Thoracic aorta (tissue), 2 donors: ENCODE measurements at regions not wholly inside any gene's neighbourhood (a gene's known extent, or its start where the extent isn't known, plus 50 kb on each side); places are given as distances from the start of the nearest gene placed in this dataset.

Experiments
- ATAC-seq: fragments of 150-250 bp; one replicate; pipeline ENCODE4 v1.8.0; 2017; ENCODE audit warnings: low read depth; ENCODE audit not compliant: insufficient number of reproducible peaks, low FRiP score
- DNase-seq: peaks from one replicate; pipeline ENCODE4 v3.0.0-alpha.2; 2020; ENCODE audit warnings: low spot score
- H3K27ac ChIP-seq, 2 donors: fragments of 200-600 bp; sonication (generic); 1 replicate in 1 of 2; 2 replicates in 1 of 2; pipeline ENCODE4 v1.5.1; 2016; ENCODE audit warnings: mild to moderate bottlenecking in 2 of 2, moderate library complexity in 2 of 2
- H3K27me3 ChIP-seq: fragments of 200-600 bp; sonication (generic); replicated peaks from 2 replicates; pipeline ENCODE4 v1.6.0; 2016; ENCODE audit warnings: mild to moderate bottlenecking; ENCODE audit not compliant: insufficient read depth
- H3K36me3 ChIP-seq: fragments of 200-600 bp; sonication (generic); one replicate; pipeline ENCODE4 v1.5.1; 2016
- H3K4me1 ChIP-seq, 2 donors: fragments of 200-600 bp; sonication (generic); 1 replicate in 1 of 2; 2 replicates in 1 of 2; pipeline versions ENCODE4 v1.5.1 to v1.6.0; 2016; ENCODE audit warnings: low read depth in 2 of 2, mild to moderate bottlenecking in 1 of 2; ENCODE audit not compliant: control insufficient read depth in 1 of 2
- H3K4me3 ChIP-seq: fragments of 200-600 bp; sonication (generic); 2 replicates; pipeline ENCODE4 v1.5.1; 2016; ENCODE audit warnings: mild to moderate bottlenecking
- H3K9me3 ChIP-seq: fragments of 200-600 bp; sonication (generic); 2 replicates; pipeline ENCODE4 v1.5.1; 2016
- CTCF ChIP-seq: fragments of 200-600 bp; sonication (generic); IDR thresholded peaks from one replicate; pipeline ENCODE4 v1.5.1; 2019; ENCODE audit warnings: antibody characterized with exemption

DNA sequence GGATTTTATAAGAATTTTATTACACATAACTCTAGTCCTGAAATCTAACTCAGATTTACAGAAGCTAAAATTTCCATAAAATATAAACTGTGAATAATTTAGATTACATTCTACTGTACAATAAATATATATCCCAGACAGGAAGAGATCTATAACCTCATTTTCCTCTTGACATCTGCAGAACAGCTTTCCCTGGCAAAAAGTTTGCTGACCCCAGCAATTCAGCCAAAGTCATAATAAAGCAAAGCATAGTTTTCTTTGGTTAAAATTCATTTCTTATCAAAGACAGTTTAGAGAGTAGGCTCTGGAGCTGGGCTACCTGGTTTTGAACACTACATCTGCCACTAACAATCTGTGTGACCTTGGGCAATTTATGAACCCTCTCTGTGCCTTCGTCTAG is 372.5 kb downstream of the CAAP1 start:
- no peaks in the 10 kb centered on the region for H3K9me3 ChIP-seq
- no peak for TF ChIP-seq CTCF
- H3K4me1 ChIP-seq: peaks cover 19 to 22% of the 10 kb centered on the region in 2 donors
- no peak overlapping the region for H3K27ac ChIP-seq
- H3K36me3 ChIP-seq: no peaks in the 10 kb centered on the region
- H3K4me3 ChIP-seq: no peak overlapping the region
- no peaks in the 10 kb centered on the region for H3K27me3 ChIP-seq
- DNase-seq: no peak
- no peak for ATAC-seq

GRCh38 chr9:26516773-26517343 is 375.7 kb downstream of the CAAP1 start:
- TF ChIP-seq CTCF: no peak
- ATAC-seq: no peak
- Histone ChIP-seq H3K27me3 (no peaks in the 10 kb centered on the region), H3K4me3 (no peak overlapping the region), H3K27ac (no peak overlapping the region), H3K4me1 (no peaks in the 10 kb centered on the region), H3K36me3 (no peaks in the 10 kb centered on the region), H3K9me3 (no peaks in the 10 kb centered on the region)
- DNase-seq: no peak

- Histone ChIP-seq H3K27me3 (no peaks in the 10 kb centered on the region), H3K9me3 (no peaks in the 10 kb centered on the region), H3K27ac (no peak overlapping the region), H3K36me3 (no peaks in the 10 kb centered on the region), H3K4me3 (no peak overlapping the region), H3K4me1 (no peaks in the 10 kb centered on the region)
- TF ChIP-seq CTCF: no peak
- ATAC-seq (no peak), DNase-seq (no peak)
Measured at GRCh38 chr9:26513730-26514129, 378.9 kb downstream of the CAAP1 start.

DNA sequence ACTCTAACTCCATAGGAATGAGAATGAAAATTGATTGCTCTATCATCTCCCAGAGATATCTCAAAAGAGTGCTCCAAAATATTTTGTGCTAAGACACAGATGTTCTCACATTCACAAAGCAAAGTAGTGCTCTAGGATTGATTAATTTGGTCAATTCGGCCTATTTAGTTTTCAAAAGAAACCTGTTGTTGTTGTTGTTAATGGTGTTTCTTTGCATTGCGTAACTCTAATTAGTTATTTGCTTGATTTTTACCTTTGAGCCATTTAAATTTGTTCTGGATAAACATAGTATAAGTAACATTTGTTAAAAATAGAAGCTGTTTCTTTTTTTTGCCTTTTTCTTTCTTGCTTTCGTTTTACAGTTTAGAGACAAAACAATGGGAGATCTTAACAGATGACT is 382.5 kb downstream of the CAAP1 start:
- Histone ChIP-seq H3K36me3 (no peaks in the 10 kb centered on the region), H3K27me3 (no peaks in the 10 kb centered on the region), H3K27ac (no peak overlapping the region), H3K4me3 (no peak overlapping the region), H3K4me1 (no peaks in the 10 kb centered on the region), H3K9me3 (no peaks in the 10 kb centered on the region)
- DNase-seq (no peak), ATAC-seq (no peak)
- no peak for TF ChIP-seq CTCF

GRCh38 chr9:26508897-26509296 is 383.7 kb downstream of the CAAP1 start:
- no peak for TF ChIP-seq CTCF
- no peaks in the 10 kb centered on the region for H3K36me3 ChIP-seq
- ATAC-seq: no peak

More at GRCh38 chr9:26508897-26509296, 383.7 kb downstream of the CAAP1 start:
- Histone ChIP-seq H3K9me3 (no peaks in the 10 kb centered on the region), H3K27ac (no peak overlapping the region), H3K27me3 (no peaks in the 10 kb centered on the region), H3K4me1 (peaks cover 1 to 2% of the 10 kb centered on the region in 2 donors), H3K4me3 (no peak overlapping the region)
- DNase-seq: no peak
